Nephron (organoid): ENCODE measurements at regions not wholly inside any gene's neighbourhood (a gene's known extent, or its start where the extent isn't known, plus 50 kb on each side); places are given as distances from the start of the nearest gene placed in this dataset.

Experiments used
- H3K27ac Mint-ChIP-seq, 3 experiments: 2 replicates each; pipeline ENCODE4 v1.8.0; 2020; ENCODE audit warnings: mixed read lengths in 3 of 3, mild to moderate bottlenecking in 2 of 3, moderate library complexity in 1 of 3
- H3K27me3 Mint-ChIP-seq: 2 replicates; pipeline ENCODE4 v1.8.0; 2021; ENCODE audit warnings: low read depth, mild to moderate bottlenecking, moderate library complexity, mixed read lengths
- H3K36me3 Mint-ChIP-seq: 2 replicates; pipeline ENCODE4 v1.8.0; 2020; ENCODE audit warnings: low read depth, mixed read lengths
- H3K4me1 Mint-ChIP-seq: 2 replicates; pipeline ENCODE4 v1.8.0; 2020; ENCODE audit warnings: mixed read lengths
- H3K4me3 Mint-ChIP-seq, 3 experiments: 2 replicates each; pipeline ENCODE4 v1.8.0; 2020; ENCODE audit warnings: mild to moderate bottlenecking in 3 of 3, mixed read lengths in 3 of 3, moderate library complexity in 2 of 3
- H3K9me3 Mint-ChIP-seq: 2 replicates; pipeline ENCODE4 v1.8.0; 2020; ENCODE audit warnings: mixed read lengths
- CTCF ChIP-seq, 3 experiments: fragments of 200-600 bp; sonication (generic); IDR thresholded peaks; one replicate each; pipeline ENCODE4 v1.5.0; 2021; ENCODE audit warnings: antibody characterized with exemption in 3 of 3; ENCODE audit not compliant: unreplicated experiment in 3 of 3

GRCh38 chr9:107760469-107761242 lies 271.1 kb upstream of the KLF4 start:
- no peak overlapping the region for H3K4me3 Mint-ChIP-seq
- H3K36me3 Mint-ChIP-seq: no peaks in the 10 kb centered on the region
- H3K27ac Mint-ChIP-seq: peak overlapping the region in 1 of 3 experiments; percentile 48
- no peak for TF ChIP-seq CTCF (IDR thresholded peaks at IDR 0.05; ENCODE audit: unreplicated experiment in 3 of 3)
- peaks cover 22% of the 10 kb centered on the region for H3K9me3 Mint-ChIP-seq
- peaks cover 4% of the 10 kb centered on the region for H3K27me3 Mint-ChIP-seq
- H3K4me1 Mint-ChIP-seq: no peaks in the 10 kb centered on the region

GRCh38 chr9:107759823-107760166 lies 270.2 kb upstream of the KLF4 start:
- no peak overlapping the region for H3K27ac Mint-ChIP-seq
- H3K36me3 Mint-ChIP-seq: no peaks in the 10 kb centered on the region
- H3K4me3 Mint-ChIP-seq: no peak overlapping the region
- peaks cover 4% of the 10 kb centered on the region for H3K27me3 Mint-ChIP-seq
- H3K9me3 Mint-ChIP-seq: peaks cover 22% of the 10 kb centered on the region
- H3K4me1 Mint-ChIP-seq: no peaks in the 10 kb centered on the region
- no peak for TF ChIP-seq CTCF (IDR thresholded peaks at IDR 0.05; ENCODE audit: unreplicated experiment in 3 of 3)

GRCh38 chr9:107759009-107759822 lies 269.6 kb upstream of the KLF4 start:
- H3K27me3 Mint-ChIP-seq: peaks cover 4% of the 10 kb centered on the region

GRCh38 chr9:107756091-107756490 lies 266.5 kb upstream of the KLF4 start:
- Mint-ChIP-seq H3K9me3 (peaks cover 3% of the 10 kb centered on the region), H3K36me3 (no peaks in the 10 kb centered on the region), H3K4me3 (no peak overlapping the region), H3K27me3 (no peaks in the 10 kb centered on the region), H3K27ac (no peak overlapping the region), H3K4me1 (peaks cover 9% of the 10 kb centered on the region)
- TF ChIP-seq CTCF (IDR thresholded peaks at IDR 0.05; ENCODE audit: unreplicated experiment in 3 of 3): no peak

More at GRCh38 chr9:107759009-107759822, 269.6 kb upstream of the KLF4 start:
- no peaks in the 10 kb centered on the region for H3K4me1 Mint-ChIP-seq
- TF ChIP-seq CTCF (IDR thresholded peaks at IDR 0.05; ENCODE audit: unreplicated experiment in 3 of 3): no peak
- H3K36me3 Mint-ChIP-seq: no peaks in the 10 kb centered on the region
- peaks cover 18% of the 10 kb centered on the region for H3K9me3 Mint-ChIP-seq
- no peak overlapping the region for H3K4me3 Mint-ChIP-seq
- H3K27ac Mint-ChIP-seq: no peak overlapping the region

- Mint-ChIP-seq H3K27me3 (no peaks in the 10 kb centered on the region), H3K4me3 (no peak overlapping the region), H3K36me3 (no peaks in the 10 kb centered on the region), H3K4me1 (peaks cover 17% of the 10 kb centered on the region), H3K9me3 (no peaks in the 10 kb centered on the region), H3K27ac (no peak overlapping the region)
- no peak for TF ChIP-seq CTCF (IDR thresholded peaks at IDR 0.05; ENCODE audit: unreplicated experiment in 3 of 3)
These were observed 265.7 kb upstream of the KLF4 start for GRCh38 chr9:107755246-107755645.
